SK-N-MC (cell line): ENCODE measurements at regions not wholly inside any gene's neighbourhood (a gene's known extent, or its start where the extent isn't known, plus 50 kb on each side); places are given as distances from the start of the nearest gene placed in this dataset.

Source experiments
- EZH2 ChIP-seq: fragments of 200-600 bp; sonication (generic); IDR thresholded peaks from one replicate; pipeline ENCODE4 v1.6.1; 2017; ENCODE audit warnings: antibody characterized with exemption
- FOXP2 ChIP-seq: optimal IDR thresholded peaks from 2 replicates; pipeline ENCODE3; 2011; ENCODE audit warnings: mild to moderate bottlenecking, moderate library complexity; ENCODE audit not compliant: insufficient read depth; ENCODE audit errors: extremely low read length, control extremely low read depth
- POLR2AphosphoS5 ChIP-seq: IDR thresholded peaks from 2 replicates; pipeline ENCODE4 v1.6.1; 2012; ENCODE audit warnings: mild to moderate bottlenecking, low read depth, low read length, borderline replicate concordance

DNA sequence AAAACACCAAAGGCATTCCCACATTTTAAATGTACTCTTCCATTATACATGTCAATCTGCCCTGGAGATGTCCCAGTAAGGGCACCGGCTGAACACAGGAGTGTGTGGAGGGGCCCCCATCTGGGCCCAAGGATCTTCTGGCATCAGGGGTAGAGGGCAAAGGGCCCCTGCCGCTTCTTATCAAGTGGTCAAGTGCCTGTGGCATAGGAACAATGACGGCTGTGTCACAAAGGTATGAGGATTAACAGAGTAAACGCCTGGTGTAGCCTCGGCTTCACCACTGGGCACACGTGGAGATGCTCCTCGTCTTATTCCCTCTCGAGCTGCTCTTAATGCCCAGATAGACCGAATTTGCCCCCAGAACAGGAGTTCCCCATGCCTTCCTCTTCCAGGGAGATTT, 169.7 kb upstream of the GLI2 start:
- TF ChIP-seq POLR2AphosphoS5 (no peak), EZH2 (no peak), FOXP2 (no peak)
